HG03469 (cell line): ENCODE measurements at regions not wholly inside any gene's neighbourhood (a gene's known extent, or its start where the extent isn't known, plus 50 kb on each side); places are given as distances from the start of the nearest gene placed in this dataset.

Source experiments
- ATAC-seq: cut with Tn5 transposase; IDR thresholded peaks from one replicate; pipeline ENCODE4 v1.9.1; 2021; ENCODE audit warnings: mild to moderate bottlenecking, moderate library complexity, moderate number of reproducible peaks; ENCODE audit not compliant: unreplicated experiment

DNA sequence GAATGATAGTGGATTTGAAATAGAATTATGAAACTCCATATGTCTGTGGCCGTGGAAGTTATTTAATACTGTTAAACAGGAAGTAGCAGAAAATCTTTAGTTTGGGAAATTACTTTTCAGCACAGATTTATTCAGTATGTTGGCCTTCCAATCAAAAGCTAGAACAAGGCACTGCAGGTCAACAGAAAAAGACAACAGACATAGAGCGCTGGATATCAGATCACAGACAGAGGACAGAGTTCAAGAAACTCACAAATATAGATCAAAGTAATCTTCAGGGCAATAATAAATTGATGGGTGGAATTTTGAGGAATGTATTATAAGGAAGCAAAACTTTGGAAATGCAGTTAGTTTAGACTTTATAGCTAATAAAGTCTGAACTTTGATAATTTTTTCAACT lies 159.5 kb upstream of the TMCO5A start:
- no peak for ATAC-seq

GRCh38 chr15:37777006-37777405 lies 157.4 kb upstream of the TMCO5A start:
- no peak for ATAC-seq

DNA sequence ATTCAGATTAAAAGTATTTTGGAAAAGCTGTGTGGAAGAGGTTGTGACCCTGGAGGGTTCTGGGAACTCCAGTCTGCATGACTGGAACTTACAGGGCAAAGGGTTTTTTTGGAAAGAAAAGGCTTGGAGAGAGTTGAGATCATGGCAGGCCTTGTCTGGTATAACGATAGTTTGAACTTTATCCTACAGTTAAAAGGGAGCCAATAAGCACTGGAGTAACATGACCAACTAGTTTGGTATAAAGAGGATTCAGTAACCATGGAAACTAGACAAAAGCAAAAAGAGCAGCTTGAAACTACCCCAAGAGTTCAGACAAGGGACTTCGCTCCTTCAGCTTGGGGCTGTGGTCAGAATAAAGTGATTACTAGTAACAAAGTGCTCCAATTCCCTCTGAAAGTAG lies 151.2 kb upstream of the TMCO5A start:
- no peak for ATAC-seq

- ATAC-seq = no peak
Observed at GRCh38 chr15:37788330-37788729, 146.1 kb upstream of the TMCO5A start.

DNA sequence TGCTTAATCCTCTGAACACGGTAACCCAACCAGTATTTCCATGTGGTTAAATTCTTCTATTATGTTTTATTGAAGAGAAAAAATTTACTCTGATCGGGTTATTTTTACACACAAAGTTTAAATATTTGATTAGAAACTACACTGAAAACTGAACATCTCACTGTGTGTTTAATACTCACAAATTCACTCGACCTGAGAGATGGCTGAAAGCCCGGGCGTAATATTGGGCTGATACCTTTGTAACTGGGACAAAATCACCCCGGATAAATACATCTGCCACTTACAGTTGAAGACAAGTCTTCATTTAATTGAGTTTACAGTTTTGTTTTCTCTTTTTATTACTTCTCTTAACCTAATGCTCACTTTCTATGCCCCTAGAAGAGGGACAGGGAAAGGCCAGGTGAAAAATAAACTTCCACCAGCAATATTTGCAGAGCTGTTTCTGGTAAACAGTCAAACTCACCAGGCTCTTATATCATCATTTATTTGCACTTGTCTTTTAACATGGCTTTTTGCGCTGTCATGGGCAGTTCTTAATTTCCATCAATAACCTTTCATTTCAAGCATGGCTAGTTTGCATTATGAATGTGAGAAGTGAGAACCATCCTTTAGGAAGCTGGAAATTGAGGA lies 145.6 kb upstream of the TMCO5A start:
- no peak for ATAC-seq

DNA sequence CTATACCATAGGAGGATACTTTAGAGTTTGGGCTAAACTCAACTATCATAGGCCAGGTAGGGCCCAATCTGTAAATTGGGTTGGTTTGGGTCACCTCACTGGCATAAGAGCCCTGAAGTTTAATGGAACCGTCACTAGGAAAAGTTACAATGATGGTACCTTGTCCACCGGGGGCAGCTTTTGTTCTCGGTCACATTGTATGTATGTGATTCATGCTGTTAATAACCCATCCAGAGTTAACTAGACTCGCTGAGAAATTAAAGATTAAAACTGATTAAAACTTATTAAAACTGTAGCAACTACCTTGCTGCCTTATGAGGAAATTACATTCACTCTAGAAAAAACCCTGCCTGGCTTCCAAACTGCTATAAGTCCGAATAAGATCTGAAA lies 145.0 kb upstream of the TMCO5A start:
- no peak for ATAC-seq

- ATAC-seq = no peak
Observed at GRCh38 chr15:37789881-37790280, 144.6 kb upstream of the TMCO5A start.

- no peak for ATAC-seq
Observed at GRCh38 chr15:37791693-37792092, 142.7 kb upstream of the TMCO5A start.

GRCh38 chr15:37792351-37792750 lies 142.1 kb upstream of the TMCO5A start:
- no peak for ATAC-seq

DNA sequence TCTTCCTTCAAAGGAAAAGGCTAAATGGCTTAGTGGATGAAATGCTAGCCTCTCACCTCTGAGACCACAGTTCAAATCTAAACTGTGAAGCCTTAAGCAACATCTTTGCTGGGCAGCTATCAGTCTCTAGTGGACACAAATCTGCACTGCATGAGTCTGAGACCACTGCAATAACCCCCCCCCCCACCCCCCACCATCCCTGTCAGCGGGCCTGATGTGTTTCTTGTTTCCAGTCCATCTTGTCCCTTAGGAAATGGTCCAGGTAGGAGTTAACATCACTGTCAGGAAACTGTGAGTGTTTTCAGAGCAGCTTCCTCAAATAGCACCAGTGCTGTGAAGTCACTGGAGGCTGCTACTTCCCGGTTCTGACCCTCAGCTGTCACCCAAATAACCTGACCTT lies 140.6 kb upstream of the TMCO5A start:
- ATAC-seq = no peak

DNA sequence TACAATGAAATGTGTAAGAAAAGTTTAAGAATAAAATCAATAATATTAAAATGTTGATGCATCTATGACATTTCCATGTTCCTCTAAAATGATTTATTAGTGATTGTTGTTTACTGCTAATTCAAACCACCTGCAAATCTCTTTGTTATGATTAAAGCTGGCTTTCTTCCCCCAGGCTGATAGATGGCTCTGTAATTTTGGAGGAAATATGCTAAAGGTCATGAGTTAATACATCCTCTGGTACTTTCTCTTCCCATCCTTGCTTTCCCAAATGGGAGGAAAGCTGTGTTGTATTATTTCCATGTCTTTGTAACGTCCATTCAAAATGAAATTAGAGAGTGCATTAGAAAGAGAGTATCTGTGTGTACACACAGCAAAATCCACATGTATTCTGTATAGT lies 139.5 kb upstream of the TMCO5A start:
- no peak for ATAC-seq

DNA sequence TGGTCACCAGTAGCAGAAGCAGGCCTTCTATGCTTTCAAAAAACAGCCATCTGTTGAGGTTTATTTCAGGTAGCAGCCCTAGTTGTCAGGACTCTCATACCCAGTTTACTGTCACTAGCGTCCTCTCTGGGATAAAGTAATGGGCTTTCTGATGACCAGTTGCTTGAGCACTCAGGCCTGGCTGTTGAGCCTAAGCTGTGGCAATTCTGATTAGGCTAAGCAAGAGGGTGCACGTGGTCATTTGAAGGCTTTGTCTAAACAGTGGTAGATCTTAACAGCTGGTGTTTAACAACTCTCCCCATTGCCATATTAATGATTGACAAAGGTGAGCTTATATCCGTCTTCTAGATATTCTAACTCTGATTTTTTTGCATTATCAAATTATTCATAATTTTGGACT lies 132.9 kb upstream of the TMCO5A start:
- no peak for ATAC-seq

DNA sequence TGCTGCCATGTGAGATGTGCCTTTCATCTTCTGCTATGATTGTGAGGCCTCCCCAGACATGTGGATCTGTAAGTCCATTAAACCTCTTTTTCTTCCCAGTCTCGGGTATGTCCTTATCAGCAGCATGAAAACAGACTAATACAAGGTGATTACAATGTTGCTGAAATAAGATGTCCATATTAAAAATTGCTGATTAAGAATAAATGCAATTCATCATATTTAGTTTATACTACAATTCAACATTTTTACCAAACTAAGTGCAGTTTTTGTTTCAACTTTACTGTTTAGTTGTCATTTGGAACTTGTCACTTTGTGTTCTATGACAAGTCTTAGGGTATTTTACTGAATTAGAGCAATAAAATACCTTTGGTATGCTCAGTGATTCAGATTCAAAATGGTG lies 127.6 kb upstream of the TMCO5A start:
- ATAC-seq = no peak

DNA sequence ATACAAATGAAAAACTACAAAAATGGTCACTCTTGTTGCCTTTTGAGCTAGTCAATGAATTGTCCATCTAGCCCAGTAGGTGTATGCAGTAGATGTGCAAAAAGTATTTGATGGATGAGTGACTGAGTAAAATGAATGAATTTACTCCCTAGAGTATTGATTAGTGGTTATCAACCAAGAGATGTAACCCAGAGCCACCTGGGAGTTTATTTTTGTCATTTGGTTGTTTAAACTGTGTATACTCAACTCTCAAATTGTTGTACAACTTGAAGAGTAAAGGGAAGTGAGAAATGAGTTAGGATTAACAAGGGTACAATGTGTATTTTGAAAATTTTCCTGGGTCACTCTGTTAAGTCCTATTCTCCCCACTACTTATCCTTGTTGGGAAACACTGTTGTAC lies 124.1 kb upstream of the TMCO5A start:
- ATAC-seq = no peak

GRCh38 chr15:37813306-37813705 lies 121.1 kb upstream of the TMCO5A start:
- ATAC-seq = no peak

- no peak for ATAC-seq
Observed at GRCh38 chr15:37814847-37815515, 119.5 kb upstream of the TMCO5A start.

GRCh38 chr15:37818152-37818677 lies 116.2 kb upstream of the TMCO5A start:
- no peak for ATAC-seq

- no peak for ATAC-seq
Observed at GRCh38 chr15:37819191-37819590, 115.2 kb upstream of the TMCO5A start.

- no peak for ATAC-seq
Observed at GRCh38 chr15:37820380-37821128, 113.9 kb upstream of the TMCO5A start.

GRCh38 chr15:37823601-37824275 lies 110.7 kb upstream of the TMCO5A start:
- no peak for ATAC-seq

GRCh38 chr15:37824717-37825382 lies 109.6 kb upstream of the TMCO5A start:
- ATAC-seq = no peak
